Limb (tissue), 2 donors: ENCODE measurements at regions not wholly inside any gene's neighbourhood (a gene's known extent, or its start where the extent isn't known, plus 50 kb on each side); places are given as distances from the start of the nearest gene placed in this dataset.

ENCODE experiments used
- DNase-seq, 2 donors: peaks; one replicate each; pipeline ENCODE4 v3.0.0-alpha.2; 2016; ENCODE audit errors: extremely low spot score in 2 of 2

DNA sequence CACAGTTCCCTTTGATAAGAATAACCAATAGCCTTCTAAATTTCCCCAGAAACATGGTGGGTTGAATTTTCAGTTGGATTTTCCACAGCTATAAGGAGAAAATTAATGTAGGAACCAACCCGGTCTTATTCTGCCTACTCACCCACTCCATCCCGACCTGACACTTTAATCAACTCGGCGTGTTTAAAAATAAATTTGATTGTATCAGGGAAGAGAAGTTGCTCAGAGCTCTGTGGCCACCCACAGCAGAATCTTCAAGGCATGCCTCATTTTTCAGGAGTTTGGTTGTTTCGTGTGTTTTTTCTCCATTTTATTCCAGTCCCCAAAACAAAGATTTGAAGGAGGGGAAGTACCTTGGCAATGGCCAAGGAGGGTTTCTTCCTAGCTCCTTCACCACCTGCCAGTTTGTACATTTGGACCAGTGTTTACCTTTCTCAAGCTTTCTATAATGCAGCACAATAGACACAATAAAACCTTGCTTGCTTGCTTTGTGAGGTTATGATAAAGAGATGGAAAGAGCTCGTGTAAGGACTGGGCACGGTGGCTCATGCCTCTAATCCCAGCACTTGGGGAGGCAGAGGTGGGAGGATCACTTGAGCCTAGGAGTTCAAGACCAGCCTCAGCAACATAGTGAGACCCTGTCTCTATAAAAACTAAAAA, 297.2 kb upstream of the JARID2 start:
- no peak for DNase-seq

- no peak for DNase-seq
Observed at GRCh38 chr6:14950103-14950969, 295.5 kb upstream of the JARID2 start.

DNA sequence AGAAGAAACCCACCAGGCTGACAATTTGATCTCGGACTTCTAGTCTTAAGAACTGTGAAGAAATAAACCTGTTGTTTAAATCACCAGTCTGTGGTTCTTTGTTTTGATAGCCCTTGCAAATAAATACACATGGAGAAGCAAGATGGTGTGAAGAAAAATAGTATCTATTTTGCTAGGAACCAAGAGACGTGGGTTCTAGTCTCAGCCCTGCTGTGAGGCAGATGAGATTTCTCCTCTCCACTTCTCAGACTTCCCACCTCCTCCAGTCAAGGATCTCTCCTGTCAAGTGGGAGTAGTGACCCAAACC, 294.9 kb upstream of the JARID2 start:
- no peak for DNase-seq

GRCh38 chr6:14951704-14952103, 294.2 kb upstream of the JARID2 start:
- DNase-seq: no peak

GRCh38 chr6:14953836-14954235, 292.0 kb upstream of the JARID2 start:
- DNase-seq: peak; percentile 20 to 37

- DNase-seq: no peak
Observed at GRCh38 chr6:14957355-14958059, 288.4 kb upstream of the JARID2 start.

GRCh38 chr6:14959324-14959885, 286.5 kb upstream of the JARID2 start:
- DNase-seq: no peak

DNA sequence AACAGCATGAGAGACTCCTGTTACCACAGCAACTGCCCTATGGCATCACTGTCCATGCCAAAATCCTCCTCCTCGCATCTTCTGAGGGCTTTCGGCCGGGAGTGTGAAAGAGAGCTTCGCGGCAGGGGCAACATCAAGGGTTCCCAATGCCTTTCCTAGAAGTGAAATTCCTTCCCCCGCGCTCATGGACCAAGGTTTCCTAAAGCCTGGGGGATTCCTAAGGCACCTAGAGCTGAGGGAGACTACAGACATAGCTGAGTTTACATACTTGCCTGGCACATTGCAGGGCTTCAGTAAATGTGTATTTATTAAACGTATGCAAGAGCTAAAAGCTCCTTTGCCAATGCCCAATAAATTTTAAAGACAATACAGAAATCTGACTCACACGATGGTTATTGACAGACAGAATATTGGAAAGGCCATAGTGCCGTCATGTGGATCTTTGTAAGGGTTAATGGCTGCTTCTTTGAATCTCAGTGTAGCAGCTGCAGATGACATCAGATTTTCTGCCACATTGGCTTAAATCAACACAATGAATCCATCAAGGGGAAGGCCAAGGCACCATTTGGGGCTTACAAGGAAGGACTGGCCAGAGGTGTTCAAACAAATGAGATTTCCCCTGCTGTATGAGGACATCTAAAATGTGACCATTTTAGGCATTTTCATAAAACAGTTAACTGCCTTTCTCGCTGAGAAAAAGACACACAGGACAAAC, 281.2 kb upstream of the JARID2 start:
- DNase-seq: peak in 1 of 2 donors; percentile 23

- no peak for DNase-seq
Observed at GRCh38 chr6:14965424-14966075, 280.3 kb upstream of the JARID2 start.

GRCh38 chr6:14966096-14966905, 279.6 kb upstream of the JARID2 start:
- no peak for DNase-seq

DNA sequence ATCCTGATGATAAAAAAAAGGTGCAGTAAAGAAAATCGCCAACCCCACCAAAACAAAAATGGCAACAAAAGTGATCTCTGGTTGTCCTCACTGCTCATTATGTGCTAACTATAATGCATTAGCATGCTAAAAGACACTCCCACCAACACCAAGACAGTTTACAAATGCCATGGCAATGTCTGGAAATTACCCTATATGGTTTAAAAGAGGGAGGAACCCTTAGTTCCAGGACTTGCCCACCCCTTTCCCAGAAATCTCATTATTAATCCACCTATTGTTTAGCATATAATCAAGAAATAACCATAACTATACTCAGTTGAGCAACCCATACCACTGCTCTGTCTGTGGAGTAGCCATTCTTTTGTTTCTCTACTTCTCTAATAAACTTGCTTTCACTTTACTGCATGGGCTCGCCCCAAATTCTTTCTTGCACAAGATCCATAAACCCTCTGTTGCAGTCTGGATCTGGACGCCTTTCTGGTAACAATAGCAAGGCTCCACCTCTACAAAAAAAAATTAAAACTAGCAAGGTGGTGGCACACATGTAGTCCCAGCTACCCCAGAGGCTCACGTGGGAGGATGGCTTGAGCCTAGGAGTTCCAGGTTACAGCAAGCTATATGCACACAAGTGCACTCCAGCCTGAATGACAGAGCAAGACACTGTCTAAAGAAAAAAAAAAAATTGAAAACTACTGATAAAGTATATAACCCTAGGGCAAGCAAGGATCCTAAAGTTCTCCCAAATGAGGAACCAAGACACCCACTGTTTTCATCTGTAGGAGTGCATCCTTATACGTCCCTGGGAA, 278.8 kb upstream of the JARID2 start:
- DNase-seq: no peak

DNA sequence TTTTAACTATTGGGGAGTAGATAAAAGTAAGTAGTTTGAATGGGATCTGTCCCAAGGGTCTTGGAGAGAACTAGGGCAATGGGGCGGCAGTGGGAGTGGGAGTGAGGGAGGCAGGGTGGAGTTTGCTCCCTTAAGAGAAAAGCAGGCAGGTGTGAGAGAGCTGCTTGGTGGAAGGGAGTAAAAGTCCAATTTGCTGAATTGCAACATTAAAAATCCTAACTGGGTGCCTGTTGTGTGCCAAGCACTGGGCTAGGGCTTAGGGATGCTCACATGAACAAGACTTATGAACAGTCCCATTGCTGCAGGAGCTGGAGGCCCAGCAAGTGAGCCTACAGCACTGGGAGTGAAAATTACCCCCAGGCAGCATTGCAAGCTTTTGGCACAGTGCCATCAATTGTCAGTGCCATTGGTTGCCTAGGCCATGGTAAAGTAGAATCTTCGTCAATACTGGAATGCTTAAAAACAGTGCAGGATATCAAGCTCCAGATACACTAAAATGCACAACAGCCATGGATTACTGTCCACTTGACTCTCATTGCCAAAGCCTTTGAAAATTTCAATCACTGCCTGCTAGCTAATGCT, 277.7 kb upstream of the JARID2 start:
- DNase-seq: no peak

DNA sequence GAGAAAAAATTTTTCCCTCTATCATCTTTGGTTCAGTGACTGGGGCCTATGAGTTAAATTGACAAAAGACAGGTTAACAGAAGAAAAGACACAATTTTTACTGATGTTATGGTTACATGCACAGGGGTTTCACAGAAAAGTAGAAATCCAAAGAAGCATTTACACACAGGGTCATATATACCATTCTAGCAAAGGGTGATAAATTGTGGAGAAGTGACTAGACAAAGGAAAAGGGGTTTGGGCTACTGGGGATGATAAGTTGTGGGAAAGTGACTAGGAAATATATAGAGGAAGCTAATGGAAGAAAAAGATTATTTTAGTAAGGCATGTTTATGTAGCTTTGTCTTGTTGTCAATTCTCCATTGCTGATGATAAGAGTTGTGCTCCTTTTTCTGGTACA, 276.7 kb upstream of the JARID2 start:
- DNase-seq: no peak

- no peak for DNase-seq
Observed at GRCh38 chr6:14972379-14973067, 273.3 kb upstream of the JARID2 start.

DNA sequence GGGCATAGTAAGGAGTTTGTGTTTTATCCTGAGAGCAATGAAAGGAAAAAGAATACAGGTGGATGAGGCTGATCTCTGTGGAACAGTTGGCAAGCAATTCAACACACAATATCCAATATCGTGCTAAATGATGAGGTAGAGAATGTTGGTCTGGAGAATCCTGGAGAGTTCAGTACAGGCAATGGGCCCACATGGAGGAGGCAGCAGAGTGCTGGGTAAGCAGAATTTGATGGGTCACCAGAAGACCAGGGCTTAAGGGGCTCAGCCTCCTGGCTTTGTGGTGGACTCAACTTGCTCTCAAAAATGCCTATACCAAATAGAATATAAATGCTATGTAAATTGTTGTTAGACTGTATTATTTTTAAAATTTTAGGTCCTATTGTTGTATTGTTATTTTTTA, 271.5 kb upstream of the JARID2 start:
- DNase-seq: no peak

GRCh38 chr6:14974792-14975470, 270.9 kb upstream of the JARID2 start:
- DNase-seq: no peak

- DNase-seq: no peak
Observed at GRCh38 chr6:14975471-14975817, 270.4 kb upstream of the JARID2 start.
